Neural crest cell (in vitro differentiated cells): ENCODE measurements at regions not wholly inside any gene's neighbourhood (a gene's known extent, or its start where the extent isn't known, plus 50 kb on each side); places are given as distances from the start of the nearest gene placed in this dataset.

Source experiments
- DNase-seq: peaks from one replicate; pipeline ENCODE4 v3.0.0; 2021; ENCODE audit warnings: low read depth, mixed read lengths, low spot score
- H3K27ac Mint-ChIP-seq: one replicate; pipeline ENCODE4 v1.8.0; 2021; ENCODE audit warnings: mild to moderate bottlenecking, mixed read lengths; ENCODE audit not compliant: unreplicated experiment
- H3K27me3 Mint-ChIP-seq: 2 replicates; pipeline ENCODE4 v1.8.0; 2021; ENCODE audit warnings: low read depth, mild to moderate bottlenecking, mixed read lengths
- H3K36me3 Mint-ChIP-seq: 2 replicates; pipeline ENCODE4 v1.8.0; 2021; ENCODE audit warnings: low read depth, mild to moderate bottlenecking, mixed read lengths
- H3K4me1 Mint-ChIP-seq: 2 replicates; pipeline ENCODE4 v1.8.0; 2021; ENCODE audit warnings: mixed read lengths
- H3K4me3 Mint-ChIP-seq: one replicate; pipeline ENCODE4 v1.8.0; 2021; ENCODE audit warnings: mild to moderate bottlenecking, mixed read lengths
- H3K9me3 Mint-ChIP-seq: 2 replicates; pipeline ENCODE4 v1.8.0; 2021; ENCODE audit warnings: mixed read lengths
- CTCF ChIP-seq: fragments of 200-600 bp; sonication (generic); conservative IDR thresholded peaks from 2 replicates; pipeline ENCODE4 v1.5.0; 2021; ENCODE audit warnings: antibody characterized with exemption, mild to moderate bottlenecking

GRCh38 chr5:166602271-166602670 is 1689.2 kb upstream of the WWC1 start:
- Mint-ChIP-seq H3K27me3 (no peaks in the 10 kb centered on the region), H3K27ac (no peak overlapping the region), H3K4me1 (no peaks in the 10 kb centered on the region), H3K4me3 (no peak overlapping the region), H3K36me3 (peaks cover 3% of the 10 kb centered on the region), H3K9me3 (peaks cover 2% of the 10 kb centered on the region)
- TF ChIP-seq CTCF: no peak
- DNase-seq: no peak

- peaks cover 6% of the 10 kb centered on the region for H3K4me1 Mint-ChIP-seq
- no peak for DNase-seq
- no peak overlapping the region for H3K4me3 Mint-ChIP-seq
- peaks cover 8% of the 10 kb centered on the region for H3K9me3 Mint-ChIP-seq
- H3K27ac Mint-ChIP-seq: no peak overlapping the region
- TF ChIP-seq CTCF: no peak
- H3K36me3 Mint-ChIP-seq: no peaks in the 10 kb centered on the region
- no peaks in the 10 kb centered on the region for H3K27me3 Mint-ChIP-seq
These were observed 1673.9 kb upstream of the WWC1 start for GRCh38 chr5:166617507-166617906.

GRCh38 chr5:166618526-166618925 is 1672.9 kb upstream of the WWC1 start:
- no peak for DNase-seq
- no peaks in the 10 kb centered on the region for H3K27me3 Mint-ChIP-seq
- no peak overlapping the region for H3K4me3 Mint-ChIP-seq
- peaks cover 6% of the 10 kb centered on the region for H3K4me1 Mint-ChIP-seq
- no peak for TF ChIP-seq CTCF
- H3K27ac Mint-ChIP-seq: no peak overlapping the region
- no peaks in the 10 kb centered on the region for H3K36me3 Mint-ChIP-seq
- peaks cover 8% of the 10 kb centered on the region for H3K9me3 Mint-ChIP-seq

- no peaks in the 10 kb centered on the region for H3K27me3 Mint-ChIP-seq
- H3K36me3 Mint-ChIP-seq: no peaks in the 10 kb centered on the region
- H3K4me1 Mint-ChIP-seq: peaks cover 4% of the 10 kb centered on the region
These were observed 1666.9 kb upstream of the WWC1 start for GRCh38 chr5:166624573-166624972.

GRCh38 chr5:166625210-166625865 is 1666.1 kb upstream of the WWC1 start:
- DNase-seq: no peak
- H3K9me3 Mint-ChIP-seq: no peaks in the 10 kb centered on the region
- H3K4me3 Mint-ChIP-seq: no peak overlapping the region
- TF ChIP-seq CTCF: no peak
- no peak overlapping the region for H3K27ac Mint-ChIP-seq
- no peaks in the 10 kb centered on the region for H3K36me3 Mint-ChIP-seq
- no peaks in the 10 kb centered on the region for H3K4me1 Mint-ChIP-seq
- no peaks in the 10 kb centered on the region for H3K27me3 Mint-ChIP-seq

More at GRCh38 chr5:166624573-166624972, 1666.9 kb upstream of the WWC1 start:
- peaks cover 4% of the 10 kb centered on the region for H3K9me3 Mint-ChIP-seq
- TF ChIP-seq CTCF: no peak
- DNase-seq: no peak
- H3K4me3 Mint-ChIP-seq: no peak overlapping the region
- H3K27ac Mint-ChIP-seq: no peak overlapping the region
